ENCODE measurements at regions not wholly inside any gene's neighbourhood (a gene's known extent, or its start where the extent isn't known, plus 50 kb on each side); places are given as distances from the start of the nearest gene placed in this dataset.
A peak's percentile ranks its signal among the peaks of the same experiment; 100 is the strongest.

GRCh38 chr2:204325468-204325867, 219.8 kb upstream of the PARD3B start (continued):
- TF ChIP-seq, protein P1, sequence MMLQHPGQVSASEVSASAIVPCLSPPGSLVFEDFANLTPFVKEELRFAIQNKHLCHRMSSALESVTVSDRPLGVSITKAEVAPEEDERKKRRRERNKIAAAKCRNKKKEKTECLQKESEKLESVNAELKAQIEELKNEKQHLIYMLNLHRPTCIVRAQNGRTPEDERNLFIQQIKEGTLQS (CRISPR knock-in tag; IDR thresholded peaks at IDR 0.05): no peak
- TF ChIP-seq FOXP4 (CRISPR knock-in tag; IDR thresholded peaks at IDR 0.05): 0 out of 2 replicates have a peak, but pooled peaks have one; percentile 26
- no peak for TF ChIP-seq PHF20 (CRISPR knock-in tag; IDR thresholded peaks at IDR 0.05)
- TF ChIP-seq HNF1A (IDR thresholded peaks at IDR 0.05; ENCODE audit: low read depth): no peak
- TF ChIP-seq HNF1A (CRISPR knock-in tag; IDR thresholded peaks at IDR 0.05; ENCODE audit: borderline replicate concordance): 0 out of 2 replicates have a peak, but pooled peaks have one; percentile 19
- TF ChIP-seq ZNF792 (CRISPR knock-in tag; IDR thresholded peaks at IDR 0.05): no peak
- peak; percentile 92 for TF ChIP-seq SMC3 (IDR thresholded peaks at IDR 0.05; ENCODE audit: low read length)
- TF ChIP-seq CENPX (CRISPR knock-in tag; IDR thresholded peaks at IDR 0.05): no peak
- TF ChIP-seq HHEX (CRISPR knock-in tag; IDR thresholded peaks at IDR 0.05): no peak
- 0 out of 2 replicates have a peak, but pooled peaks have one; percentile 22 for TF ChIP-seq ERF (CRISPR knock-in tag; IDR thresholded peaks at IDR 0.05)
- no peak for TF ChIP-seq TBL1XR1 (IDR thresholded peaks at IDR 0.05; ENCODE audit: borderline replicate concordance, low read length, partially characterized antibody)
- no peak for TF ChIP-seq SIN3A (IDR thresholded peaks at IDR 0.05; ENCODE audit: borderline replicate concordance, low read depth, low read length)
- no peak for TF ChIP-seq ZNF34 (CRISPR knock-in tag; IDR thresholded peaks at IDR 0.05; ENCODE audit: borderline replicate concordance)
- 0 out of 2 replicates have a peak, but pooled peaks have one; percentile 17 for TF ChIP-seq JUND (CRISPR knock-in tag; IDR thresholded peaks at IDR 0.05)
- peak; percentile 22; the same call in 1 of the 2 replicates for TF ChIP-seq IRF2 (CRISPR knock-in tag; IDR thresholded peaks at IDR 0.05)
- 0 out of 2 replicates have a peak, but pooled peaks have one; percentile 24 for TF ChIP-seq ARID5B (CRISPR knock-in tag; IDR thresholded peaks at IDR 0.05)
- no peak for TF ChIP-seq NCOR1 (IDR thresholded peaks at IDR 0.05; ENCODE audit: borderline replicate concordance, low read length)
- TF ChIP-seq ZNF781 (CRISPR knock-in tag; IDR thresholded peaks at IDR 0.05; ENCODE audit: borderline replicate concordance, not compliant biosample characterization): no peak
- peak; percentile 73 for TF ChIP-seq HNF1B (CRISPR knock-in tag; IDR thresholded peaks at IDR 0.05)
